IgD-negative memory B cell (primary cell): ENCODE measurements at regions not wholly inside any gene's neighbourhood (a gene's known extent, or its start where the extent isn't known, plus 50 kb on each side); places are given as distances from the start of the nearest gene placed in this dataset.
"Not testable (repeated sequence)": the region's sequence is repeated elsewhere in the genome, so short reads cannot be mapped to it uniquely, and the experiment has no call there.

Experiments
- H3K27ac Mint-ChIP-seq, 3 donors: one replicate each; pipeline ENCODE4 v1.8.0; 2020 to 2022; ENCODE audit warnings: mild to moderate bottlenecking in 3 of 3, mixed read lengths in 3 of 3, moderate library complexity in 1 of 3
- H3K27me3 Mint-ChIP-seq: one replicate; pipeline ENCODE4 v1.8.0; 2021; ENCODE audit warnings: mixed read lengths
- H3K36me3 Mint-ChIP-seq: one replicate; pipeline ENCODE4 v1.8.0; 2020; ENCODE audit warnings: mild to moderate bottlenecking, mixed read lengths
- H3K4me1 Mint-ChIP-seq, 3 donors: one replicate each; pipeline ENCODE4 v1.8.0; 2020 to 2022; ENCODE audit warnings: mixed read lengths in 3 of 3, mild to moderate bottlenecking in 1 of 3
- H3K4me3 Mint-ChIP-seq, 4 donors: one replicate each; pipeline ENCODE4 v1.8.0; 2020 to 2022; ENCODE audit warnings: mild to moderate bottlenecking in 4 of 4, mixed read lengths in 4 of 4, moderate library complexity in 3 of 4
- H3K9me3 Mint-ChIP-seq, 3 donors: one replicate each; pipeline ENCODE4 v1.8.0; 2020 to 2021; ENCODE audit warnings: mixed read lengths in 3 of 3, mild to moderate bottlenecking in 1 of 3

DNA sequence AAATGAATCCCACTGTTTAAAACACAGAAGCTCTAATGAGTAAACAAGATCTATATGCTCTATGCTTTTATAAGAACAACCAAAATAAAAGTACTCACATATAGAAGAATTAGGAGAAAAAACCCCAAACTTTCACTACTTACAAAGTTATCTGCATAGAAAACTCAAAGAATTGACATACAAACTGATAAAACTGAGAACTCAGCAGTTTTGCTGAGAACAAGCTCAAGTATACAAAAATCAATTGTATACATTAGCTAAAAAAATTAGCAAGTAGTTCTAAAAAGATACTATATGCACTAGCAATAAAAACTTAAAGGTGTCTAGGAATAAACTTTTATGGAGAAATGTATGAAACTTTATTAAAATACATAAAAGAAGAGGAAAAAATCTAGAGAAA, 186.2 kb upstream of the KAZN start:
- Mint-ChIP-seq H3K27me3 (peaks cover 4% of the 10 kb centered on the region), H3K4me1 (no peaks in the 10 kb centered on the region), H3K27ac (no peak overlapping the region), H3K36me3 (no peaks in the 10 kb centered on the region), H3K9me3 (peaks cover 2 to 4% (median 3%) of the 10 kb centered on the region in 3 donors), H3K4me3 (no peak overlapping the region)

DNA sequence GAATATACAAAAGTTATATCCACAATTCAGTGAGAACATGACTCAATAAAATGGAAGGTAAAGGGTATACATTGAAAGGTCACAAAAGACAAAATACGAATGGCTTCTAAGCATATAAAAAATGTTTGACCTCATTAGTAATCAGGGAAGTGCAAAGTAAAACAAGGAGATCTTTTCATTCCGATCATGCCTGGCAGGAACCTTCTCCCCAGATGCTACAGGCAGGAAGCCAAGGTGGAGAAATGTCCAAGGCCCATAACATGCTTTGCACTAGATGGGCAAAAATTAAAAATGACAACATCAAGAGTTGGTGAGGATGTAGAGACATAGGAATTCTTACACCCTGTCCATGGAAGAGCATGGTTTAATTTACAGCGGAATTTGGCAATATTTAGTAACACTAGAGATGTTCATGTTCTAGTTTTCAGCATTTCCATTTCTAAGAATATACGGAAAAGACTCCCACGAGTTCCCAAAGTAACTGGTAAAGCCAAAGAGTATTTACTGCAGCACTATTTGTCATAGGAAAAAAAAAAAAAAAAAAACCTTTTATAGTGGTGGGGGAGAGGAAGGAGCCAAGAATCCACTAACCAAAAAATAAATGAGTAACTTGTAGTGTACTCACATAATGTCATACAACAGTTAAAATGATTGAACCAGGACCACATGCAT, 184.5 kb upstream of the KAZN start:
- Mint-ChIP-seq H3K36me3 (no peaks in the 10 kb centered on the region), H3K4me1 (no peaks in the 10 kb centered on the region), H3K9me3 (peaks cover 0 to 4% (median 3%) of the 10 kb centered on the region in 3 donors), H3K27ac (no peak overlapping the region), H3K4me3 (no peak overlapping the region), H3K27me3 (peaks cover 2% of the 10 kb centered on the region)

DNA sequence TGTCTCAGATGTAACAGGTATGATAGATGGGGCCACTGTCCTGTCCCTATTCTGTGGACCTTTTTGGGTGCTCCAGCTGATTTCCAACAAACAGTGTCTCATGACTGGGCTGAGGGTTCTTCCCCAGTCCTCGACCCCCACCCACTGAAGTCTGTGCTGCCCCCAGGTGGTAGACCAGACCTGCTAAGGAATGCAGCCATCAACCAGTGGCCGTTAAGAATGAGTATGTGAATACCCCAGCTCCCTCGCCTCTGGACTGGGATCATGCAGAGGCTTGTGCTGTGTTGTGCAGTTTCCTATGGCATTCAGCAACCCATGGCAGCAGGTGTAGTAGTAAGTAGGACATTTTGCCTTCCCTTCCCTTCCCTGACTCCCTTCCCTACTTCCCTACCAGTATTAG, 183.1 kb upstream of the KAZN start:
- Mint-ChIP-seq H3K4me1 (no peaks in the 10 kb centered on the region), H3K27me3 (peaks cover 2% of the 10 kb centered on the region), H3K9me3 (peaks cover 0 to 4% (median 3%) of the 10 kb centered on the region in 3 donors), H3K27ac (no peak overlapping the region), H3K4me3 (no peak overlapping the region), H3K36me3 (no peaks in the 10 kb centered on the region)

DNA sequence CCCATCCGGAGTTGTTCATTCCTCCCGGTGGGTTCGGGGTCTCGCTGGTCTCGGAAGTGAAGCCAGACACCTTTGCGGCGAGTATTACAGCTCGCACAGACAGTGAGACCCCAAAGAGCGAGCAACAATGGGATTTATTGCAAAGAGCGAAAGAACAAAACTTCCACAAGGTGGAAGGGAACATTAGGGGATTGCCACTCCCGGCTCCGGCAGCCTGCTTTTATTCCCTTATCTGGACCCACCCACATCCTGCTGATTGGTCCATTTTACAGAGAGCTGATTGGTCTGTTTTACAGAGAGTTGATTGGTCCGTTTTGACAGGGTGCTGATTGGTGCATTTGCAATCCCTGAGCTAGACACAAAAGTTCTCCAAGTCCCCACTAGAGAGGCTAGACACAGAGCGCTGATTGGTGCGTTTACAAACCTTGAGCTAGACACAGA, 178.7 kb upstream of the KAZN start:
- not testable (repeated sequence) for H3K27me3 Mint-ChIP-seq, H3K9me3 Mint-ChIP-seq

DNA sequence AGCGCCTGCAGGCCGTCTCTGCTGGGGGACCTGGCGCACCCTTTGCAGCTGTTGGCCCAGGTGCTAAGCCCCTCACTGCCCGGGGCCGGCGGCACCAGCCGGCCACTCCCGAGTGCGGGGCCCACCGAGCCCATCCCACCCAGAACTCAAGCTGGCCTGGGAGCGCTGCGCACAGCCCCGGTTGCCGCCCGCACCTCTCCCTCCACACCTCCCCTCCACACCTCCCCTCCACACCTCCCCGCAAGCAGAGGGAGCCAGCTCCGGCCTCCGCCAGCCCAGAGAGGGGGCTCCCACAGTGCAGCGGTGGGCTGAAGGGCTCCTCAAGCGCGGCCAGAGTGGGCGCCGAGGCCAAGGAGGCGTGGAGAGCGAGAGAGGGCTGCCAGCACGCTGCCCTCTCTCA, 177.8 kb upstream of the KAZN start:
- Mint-ChIP-seq H3K27me3 (peaks cover 1% of the 10 kb centered on the region), H3K9me3 (peaks cover 0 to 1% (median 0%) of the 10 kb centered on the region in 3 donors), H3K27ac (no peak overlapping the region), H3K36me3 (no peaks in the 10 kb centered on the region), H3K4me3 (no peak overlapping the region), H3K4me1 (no peaks in the 10 kb centered on the region)

More for the DNA sequence above, 178.7 kb upstream of the KAZN start:
- not testable (repeated sequence) for H3K36me3 Mint-ChIP-seq, H3K4me3 Mint-ChIP-seq, H3K4me1 Mint-ChIP-seq, H3K27ac Mint-ChIP-seq

DNA sequence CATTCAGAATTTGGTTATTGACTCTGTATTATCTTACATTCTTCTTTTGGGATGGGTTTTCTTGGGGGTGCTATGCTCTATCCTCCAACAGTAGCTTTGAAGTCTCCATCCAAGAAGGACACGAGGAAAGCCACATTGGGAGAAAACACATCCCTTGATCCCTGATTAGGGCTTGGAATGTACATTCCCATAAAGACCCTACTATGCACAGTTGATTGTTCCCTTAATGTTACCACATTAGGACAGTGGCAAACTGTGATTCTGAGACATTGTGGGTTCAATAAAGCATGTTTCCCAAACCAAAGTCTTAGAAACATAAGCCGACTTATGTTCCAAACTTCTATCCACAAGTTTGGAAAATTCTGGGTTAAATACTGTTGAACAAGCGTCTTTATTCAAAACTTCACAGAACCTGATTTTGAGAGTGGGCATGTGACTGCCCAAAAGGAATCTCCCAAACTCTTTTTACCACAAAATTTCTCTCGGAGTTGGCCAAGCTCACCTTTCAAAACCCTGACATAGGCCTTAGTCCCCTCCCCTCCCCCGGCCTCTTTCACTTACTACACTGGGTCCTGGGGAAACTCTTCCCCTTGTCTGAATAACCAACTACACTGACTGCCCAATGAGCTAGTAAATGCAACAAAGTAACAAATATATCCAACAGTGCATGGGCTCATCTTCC, 177.0 kb upstream of the KAZN start:
- H3K9me3 Mint-ChIP-seq = no peaks in the 10 kb centered on the region
- H3K27me3 Mint-ChIP-seq = no peaks in the 10 kb centered on the region
- H3K4me3 Mint-ChIP-seq = no peak overlapping the region
- no peaks in the 10 kb centered on the region for H3K4me1 Mint-ChIP-seq
- no peaks in the 10 kb centered on the region for H3K36me3 Mint-ChIP-seq
- no peak overlapping the region for H3K27ac Mint-ChIP-seq

DNA sequence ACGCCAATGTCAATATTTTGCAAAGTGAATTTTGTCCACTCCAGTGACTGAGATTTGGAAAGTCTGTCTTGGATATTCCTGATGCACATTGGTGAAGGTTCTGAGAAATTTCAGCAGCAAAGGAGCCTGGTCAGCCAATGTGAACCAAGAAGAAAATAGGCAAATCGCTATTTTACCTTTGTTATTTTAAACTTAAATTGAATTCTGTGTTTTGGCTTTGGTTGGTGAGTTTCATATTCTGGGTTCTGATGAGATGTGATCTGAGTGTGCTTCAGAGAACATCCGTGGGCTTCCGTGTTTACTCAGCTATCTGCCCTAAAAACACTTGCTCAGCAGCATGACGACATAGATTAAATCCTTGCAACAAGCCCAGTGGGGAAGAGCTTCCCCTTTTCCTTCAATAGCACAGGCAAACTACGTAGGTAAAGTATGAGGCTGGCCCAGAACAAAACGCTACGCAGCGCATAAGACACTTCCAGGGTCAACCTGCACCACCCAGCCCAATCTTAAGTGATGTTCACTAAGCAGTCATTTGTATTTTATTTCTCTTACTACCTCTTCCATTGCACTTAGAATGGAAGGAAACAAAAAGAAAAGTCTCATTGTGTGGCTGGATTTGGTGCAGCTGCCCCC, 176.4 kb upstream of the KAZN start:
- H3K27ac Mint-ChIP-seq = no peak overlapping the region
- H3K27me3 Mint-ChIP-seq = no peaks in the 10 kb centered on the region
- H3K9me3 Mint-ChIP-seq = peaks cover 0 to 2% (median 0%) of the 10 kb centered on the region in 3 donors
- no peaks in the 10 kb centered on the region for H3K36me3 Mint-ChIP-seq
- H3K4me3 Mint-ChIP-seq = no peak overlapping the region
- no peaks in the 10 kb centered on the region for H3K4me1 Mint-ChIP-seq

DNA sequence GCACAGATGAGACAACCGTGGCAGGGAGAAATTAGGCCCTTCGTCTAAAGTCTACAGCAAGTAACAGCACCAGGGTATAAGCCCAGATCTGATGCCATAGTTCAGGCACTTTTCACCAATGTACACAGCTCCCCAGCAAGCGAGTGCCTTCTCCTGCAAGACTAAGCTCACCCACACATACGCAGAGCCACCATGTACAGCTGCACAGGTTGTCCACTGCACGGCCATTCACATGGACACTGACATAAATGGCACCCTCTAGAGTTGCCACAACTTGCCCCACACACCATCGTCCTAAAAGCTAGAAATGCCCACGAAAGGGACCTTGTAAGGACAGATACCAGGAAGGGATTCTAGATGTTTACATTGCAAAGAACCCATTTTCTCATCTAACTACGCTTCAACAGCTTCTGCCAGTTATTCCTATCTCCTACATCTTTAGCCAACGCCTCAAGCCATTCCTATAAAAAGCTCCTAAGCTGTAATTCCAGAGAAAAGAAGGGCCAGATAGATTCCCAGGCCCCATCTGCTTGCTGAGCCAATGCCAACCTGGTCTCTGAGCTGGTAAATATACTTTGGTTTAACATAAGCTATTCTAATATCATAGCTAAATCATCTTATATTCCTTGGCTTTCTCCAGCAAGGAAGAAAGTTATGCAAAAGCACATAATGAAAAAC, 174.0 kb upstream of the KAZN start:
- Mint-ChIP-seq H3K4me1 (no peaks in the 10 kb centered on the region), H3K9me3 (peaks cover 0 to 2% (median 0%) of the 10 kb centered on the region in 3 donors), H3K4me3 (no peak overlapping the region), H3K36me3 (no peaks in the 10 kb centered on the region), H3K27ac (peak overlapping the region in 1 of 3 donors; percentile 31), H3K27me3 (no peaks in the 10 kb centered on the region)

DNA sequence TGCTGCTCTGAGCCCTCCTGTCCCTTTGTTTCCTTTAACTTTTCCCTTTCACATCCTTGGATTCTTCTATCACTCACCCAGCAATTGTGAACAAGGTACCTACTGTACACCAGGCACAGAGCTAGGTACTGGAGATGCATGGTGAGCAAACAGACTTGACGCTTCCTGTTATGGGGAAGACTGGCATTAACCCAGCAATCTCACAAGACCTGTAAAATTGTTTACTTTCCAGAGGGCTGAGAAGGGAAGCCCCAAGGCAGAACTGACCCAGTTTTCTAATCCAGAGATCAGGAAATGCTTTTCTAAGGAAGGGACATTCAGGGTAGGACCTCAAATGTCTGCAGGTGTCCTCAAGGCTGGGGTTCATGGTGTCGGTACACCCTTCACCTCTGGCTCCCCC, 171.6 kb upstream of the KAZN start:
- Mint-ChIP-seq H3K36me3 (no peaks in the 10 kb centered on the region), H3K9me3 (peaks cover 0 to 2% (median 1%) of the 10 kb centered on the region in 3 donors), H3K27me3 (no peaks in the 10 kb centered on the region)

DNA sequence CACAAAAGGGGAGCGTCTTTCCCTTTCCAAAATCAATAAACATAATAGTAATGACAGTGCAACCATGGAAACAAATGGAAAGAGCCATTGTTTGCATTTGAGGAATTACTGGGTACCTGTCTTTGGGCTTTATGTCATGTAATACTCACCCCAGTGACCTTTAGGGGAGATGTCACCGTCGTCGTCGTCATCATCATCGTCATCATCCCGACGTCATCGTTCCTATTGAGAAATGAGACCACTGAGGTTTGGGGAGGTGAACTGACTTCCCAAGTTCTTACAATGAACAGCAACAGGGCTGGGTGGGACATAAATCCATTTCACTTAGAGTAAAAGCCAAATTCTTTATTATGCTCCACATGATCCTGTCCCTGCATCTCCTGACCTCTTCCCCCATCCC, 168.9 kb upstream of the KAZN start:
- no peaks in the 10 kb centered on the region for H3K4me1 Mint-ChIP-seq
- no peaks in the 10 kb centered on the region for H3K27me3 Mint-ChIP-seq
- H3K4me3 Mint-ChIP-seq = no peak overlapping the region
- no peaks in the 10 kb centered on the region for H3K36me3 Mint-ChIP-seq
- peaks cover 0 to 11% (median 3%) of the 10 kb centered on the region in 3 donors for H3K9me3 Mint-ChIP-seq
- H3K27ac Mint-ChIP-seq = no peak overlapping the region

More for the DNA sequence above, 171.6 kb upstream of the KAZN start:
- H3K4me3 Mint-ChIP-seq = no peak overlapping the region
- no peaks in the 10 kb centered on the region for H3K4me1 Mint-ChIP-seq
- no peak overlapping the region for H3K27ac Mint-ChIP-seq

DNA sequence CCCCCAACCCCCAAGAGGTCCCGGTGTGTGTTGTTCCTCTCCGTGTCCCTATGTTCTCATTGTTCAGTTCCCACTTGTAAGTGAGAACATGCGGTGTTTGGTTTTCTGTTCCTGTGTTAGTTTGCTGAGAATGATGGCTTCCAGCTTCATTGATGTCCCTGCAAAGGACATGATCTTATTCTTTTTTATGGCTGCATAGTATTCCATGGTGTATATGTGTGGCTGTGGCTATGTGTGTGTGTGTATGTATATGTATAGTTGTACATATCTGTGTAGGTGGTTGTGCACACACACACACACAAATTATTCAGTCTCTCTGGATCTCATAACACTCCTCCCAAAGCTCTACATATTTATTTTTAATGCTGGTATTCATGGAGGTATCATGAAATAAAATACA, 165.8 kb upstream of the KAZN start:
- not testable (repeated sequence) for H3K36me3 Mint-ChIP-seq, H3K27ac Mint-ChIP-seq, H3K4me3 Mint-ChIP-seq, H3K27me3 Mint-ChIP-seq, H3K4me1 Mint-ChIP-seq
- peaks cover 0 to 11% (median 2%) of the 10 kb centered on the region in 3 donors for H3K9me3 Mint-ChIP-seq

DNA sequence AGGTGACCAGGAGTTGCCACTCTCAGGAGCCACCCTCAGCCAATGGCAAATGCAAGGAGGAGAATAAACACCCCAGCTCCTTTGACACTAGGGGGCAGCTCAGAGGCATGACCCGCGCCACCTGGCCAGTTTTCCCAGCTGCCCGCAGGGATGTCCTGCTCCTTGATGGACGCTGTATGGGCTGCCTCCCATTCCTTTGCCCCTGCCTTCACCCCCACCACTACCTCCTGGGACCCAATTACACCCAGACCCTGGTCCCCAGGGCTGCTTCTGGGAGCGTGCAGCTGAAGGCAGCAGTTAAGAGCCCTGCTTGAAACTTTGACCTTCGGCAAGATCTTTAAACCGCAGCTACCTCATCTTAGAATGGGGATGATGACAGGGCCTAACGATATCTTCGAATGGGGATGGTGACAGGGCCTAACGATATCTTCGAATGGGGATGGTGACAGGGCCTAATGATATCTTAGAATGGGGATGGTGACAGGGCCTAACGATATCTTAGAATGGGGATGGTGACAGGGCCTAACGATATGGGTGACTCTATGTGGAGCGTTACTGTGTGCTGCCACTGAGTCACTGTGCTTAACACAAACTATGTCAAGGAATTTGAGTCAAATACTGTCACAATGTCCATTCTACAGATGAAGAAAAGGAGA, 163.0 kb upstream of the KAZN start:
- H3K4me3 Mint-ChIP-seq = no peak overlapping the region
- no peaks in the 10 kb centered on the region for H3K36me3 Mint-ChIP-seq
- H3K27me3 Mint-ChIP-seq = peaks cover 1% of the 10 kb centered on the region
- no peak overlapping the region for H3K27ac Mint-ChIP-seq
- H3K4me1 Mint-ChIP-seq = no peaks in the 10 kb centered on the region
- peaks cover 0 to 11% (median 2%) of the 10 kb centered on the region in 3 donors for H3K9me3 Mint-ChIP-seq

DNA sequence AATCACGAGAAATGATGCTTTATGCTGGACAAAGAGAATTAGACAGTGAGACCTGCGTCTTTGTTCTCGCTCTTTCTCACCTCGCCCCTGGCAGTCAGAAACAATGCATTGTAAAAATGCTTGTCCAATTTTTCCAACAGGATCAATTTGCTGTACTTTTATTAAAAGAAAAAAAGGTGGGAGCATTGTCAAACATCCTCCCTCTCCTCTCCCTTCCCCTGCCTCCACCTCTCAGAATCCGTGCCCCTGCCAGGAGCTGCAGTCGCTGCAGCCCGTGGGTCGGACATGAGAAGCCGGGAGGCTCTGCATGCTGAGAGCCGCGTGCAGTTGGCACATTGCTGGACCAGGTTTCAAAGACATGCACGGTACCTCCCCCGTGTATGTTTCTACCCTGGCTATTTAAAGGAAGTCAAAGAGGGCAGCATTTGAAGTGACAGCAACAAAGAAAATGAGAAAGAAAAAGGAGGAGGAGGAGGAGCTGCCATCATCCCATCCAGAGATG, 161.0 kb upstream of the KAZN start:
- H3K4me1 Mint-ChIP-seq = no peaks in the 10 kb centered on the region
- peaks cover 0 to 8% (median 2%) of the 10 kb centered on the region in 3 donors for H3K9me3 Mint-ChIP-seq
- H3K27me3 Mint-ChIP-seq = peaks cover 1% of the 10 kb centered on the region
- H3K36me3 Mint-ChIP-seq = no peaks in the 10 kb centered on the region
- H3K4me3 Mint-ChIP-seq = no peak overlapping the region
- no peak overlapping the region for H3K27ac Mint-ChIP-seq

DNA sequence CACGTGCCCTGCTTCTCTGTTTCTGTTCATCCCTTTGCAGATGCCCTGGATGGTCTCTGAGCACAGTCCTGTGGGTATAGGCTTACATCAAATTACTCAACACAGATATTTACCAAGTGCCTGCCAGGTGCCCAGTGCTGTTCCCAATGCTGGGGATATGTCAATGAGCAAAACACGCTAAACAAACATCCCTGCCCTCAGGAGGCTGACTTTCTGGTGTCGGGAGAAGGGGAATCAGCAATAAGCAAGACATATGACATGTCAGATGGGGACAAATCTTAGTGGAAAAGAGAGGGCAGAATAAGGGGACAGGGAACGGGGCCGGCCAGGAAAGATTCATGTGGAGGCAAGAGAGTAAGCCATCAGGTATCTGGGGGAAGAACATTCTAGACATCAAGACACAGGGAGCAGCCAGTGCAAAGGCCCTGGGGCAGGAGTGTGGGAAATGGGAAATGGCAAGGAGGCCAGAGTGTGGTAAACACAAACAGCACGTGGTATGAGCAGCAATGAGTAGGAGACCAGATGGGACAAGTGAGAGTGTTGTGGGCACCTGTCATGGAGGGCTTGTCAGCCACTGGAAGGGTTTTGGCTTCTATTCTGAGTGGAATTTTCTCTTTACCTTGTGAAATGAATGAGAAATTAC, 160.2 kb upstream of the KAZN start:
- Mint-ChIP-seq H3K27me3 (peaks cover 1% of the 10 kb centered on the region), H3K9me3 (peaks cover 0 to under 1% (median under 1%) of the 10 kb centered on the region in 3 donors), H3K4me1 (no peaks in the 10 kb centered on the region), H3K36me3 (no peaks in the 10 kb centered on the region), H3K27ac (no peak overlapping the region), H3K4me3 (no peak overlapping the region)
